GM13977 (cell line): ENCODE measurements at regions not wholly inside any gene's neighbourhood (a gene's known extent, or its start where the extent isn't known, plus 50 kb on each side); places are given as distances from the start of the nearest gene placed in this dataset.

ENCODE experiments used
- DNase-seq: peaks from one replicate; pipeline ENCODE4 v3.0.0; 2012; ENCODE audit warnings: low spot score
- in situ Hi-C: fragments of 300-500 bp; cut with MboI; formaldehyde crosslinking; loops from one replicate; pipeline ENCODE4 v1.12.0; 2022; ENCODE audit warnings: low sequenced_read_pairs, low pct_unique_long_range_greater_than_20kb, mixed read lengths, inconsistent platforms; ENCODE audit not compliant: unreplicated experiment
- TF ChIP-seq, protein P1 (sequence below): IDR thresholded peaks from 2 replicates; pipeline ENCODE4 v1.5.1; 2012; ENCODE audit warnings: mild to moderate bottlenecking, control low read depth; ENCODE audit not compliant: insufficient read depth; ENCODE audit errors: extremely low read depth, missing control alignments

DNA sequence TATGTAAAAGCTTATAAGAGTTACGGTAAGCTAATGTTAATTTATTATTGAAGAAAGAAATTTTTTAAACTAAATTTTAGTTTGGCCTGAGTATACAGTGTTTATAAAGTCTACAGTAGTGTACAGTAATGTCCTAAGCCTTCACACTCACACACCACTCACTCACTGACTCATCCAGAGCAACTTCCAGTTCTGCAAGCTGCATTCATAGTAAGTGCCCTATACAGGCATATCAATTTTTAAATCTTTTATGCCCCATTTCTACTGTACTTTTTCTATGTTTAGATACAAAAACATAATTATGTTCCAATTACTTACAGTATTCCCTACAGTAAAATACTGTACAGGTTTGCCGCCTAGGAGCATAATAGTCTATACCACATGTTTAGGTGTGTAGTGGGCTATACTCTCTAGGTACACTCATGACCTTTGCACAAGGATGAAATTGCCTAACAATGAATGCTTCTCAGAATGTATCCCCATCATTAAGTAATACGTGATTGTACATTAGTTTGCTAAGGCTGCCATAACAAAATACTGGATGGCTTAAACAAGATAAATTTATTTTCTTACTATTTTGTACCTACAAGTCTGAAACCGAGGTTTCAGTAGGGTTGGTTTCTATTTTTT, 333.8 kb upstream of the PCDH7 start:
- in situ Hi-C loops, result no loop called here
- TF ChIP-seq, protein P1, sequence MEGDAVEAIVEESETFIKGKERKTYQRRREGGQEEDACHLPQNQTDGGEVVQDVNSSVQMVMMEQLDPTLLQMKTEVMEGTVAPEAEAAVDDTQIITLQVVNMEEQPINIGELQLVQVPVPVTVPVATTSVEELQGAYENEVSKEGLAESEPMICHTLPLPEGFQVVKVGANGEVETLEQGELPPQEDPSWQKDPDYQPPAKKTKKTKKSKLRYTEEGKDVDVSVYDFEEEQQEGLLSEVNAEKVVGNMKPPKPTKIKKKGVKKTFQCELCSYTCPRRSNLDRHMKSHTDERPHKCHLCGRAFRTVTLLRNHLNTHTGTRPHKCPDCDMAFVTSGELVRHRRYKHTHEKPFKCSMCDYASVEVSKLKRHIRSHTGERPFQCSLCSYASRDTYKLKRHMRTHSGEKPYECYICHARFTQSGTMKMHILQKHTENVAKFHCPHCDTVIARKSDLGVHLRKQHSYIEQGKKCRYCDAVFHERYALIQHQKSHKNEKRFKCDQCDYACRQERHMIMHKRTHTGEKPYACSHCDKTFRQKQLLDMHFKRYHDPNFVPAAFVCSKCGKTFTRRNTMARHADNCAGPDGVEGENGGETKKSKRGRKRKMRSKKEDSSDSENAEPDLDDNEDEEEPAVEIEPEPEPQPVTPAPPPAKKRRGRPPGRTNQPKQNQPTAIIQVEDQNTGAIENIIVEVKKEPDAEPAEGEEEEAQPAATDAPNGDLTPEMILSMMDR, result no peak
- DNase-seq, result no peak

DNA sequence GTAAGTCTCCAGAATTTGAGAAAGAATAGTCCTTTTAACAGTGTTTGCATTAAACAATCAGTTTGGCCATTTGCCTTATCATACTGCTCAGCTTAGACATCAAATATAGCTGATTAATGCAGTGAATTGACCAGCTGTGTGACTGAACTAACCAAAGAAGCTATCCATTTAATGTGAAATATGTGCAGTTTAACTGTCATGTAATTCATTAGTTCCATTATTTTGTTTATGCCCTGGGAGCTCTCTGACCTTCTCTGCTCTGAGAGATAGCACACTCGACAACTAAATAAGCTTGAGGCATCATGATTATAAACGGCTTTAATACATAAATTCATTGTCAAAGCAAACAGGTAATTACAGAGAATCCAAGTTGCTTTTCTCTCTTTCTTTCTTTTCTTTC, 324.3 kb upstream of the PCDH7 start:
- in situ Hi-C loops, result no loop called here
- DNase-seq, result no peak
- TF ChIP-seq, protein P1, result no peak

DNA sequence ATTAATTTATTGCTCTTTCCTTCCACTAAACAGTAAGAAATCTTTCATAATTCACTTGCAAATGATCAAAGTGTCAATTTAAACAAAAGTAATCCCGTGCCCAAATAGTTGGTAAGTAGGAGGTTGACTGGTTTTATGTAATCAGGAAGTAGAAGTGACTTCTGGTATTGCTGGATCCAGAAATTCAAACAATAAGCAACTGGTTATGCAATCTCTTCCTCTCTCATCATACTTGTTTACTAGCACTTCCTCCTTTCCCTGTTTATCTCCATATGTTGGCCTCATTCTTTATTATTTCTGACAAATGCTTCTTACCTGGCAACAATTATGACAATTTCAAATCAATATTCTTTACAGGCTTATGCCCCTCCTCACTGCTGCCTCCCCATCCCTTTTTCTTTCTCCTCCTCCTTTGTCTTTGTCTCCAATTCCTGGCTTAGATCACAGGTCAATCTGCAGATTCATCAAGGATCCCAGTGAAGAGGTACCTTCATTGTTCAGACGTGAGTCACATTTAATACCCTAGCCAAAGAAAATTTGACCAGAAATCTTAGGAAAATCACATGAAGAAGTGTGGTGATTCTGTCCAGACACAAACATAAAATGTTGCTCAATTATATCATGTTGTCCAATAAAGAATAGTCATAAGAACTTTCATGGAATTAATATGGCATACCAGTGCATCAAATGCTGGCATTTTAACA, 323.2 kb upstream of the PCDH7 start:
- DNase-seq, result no peak
- TF ChIP-seq, protein P1, result no peak
- in situ Hi-C loops, result no loop called here

DNA sequence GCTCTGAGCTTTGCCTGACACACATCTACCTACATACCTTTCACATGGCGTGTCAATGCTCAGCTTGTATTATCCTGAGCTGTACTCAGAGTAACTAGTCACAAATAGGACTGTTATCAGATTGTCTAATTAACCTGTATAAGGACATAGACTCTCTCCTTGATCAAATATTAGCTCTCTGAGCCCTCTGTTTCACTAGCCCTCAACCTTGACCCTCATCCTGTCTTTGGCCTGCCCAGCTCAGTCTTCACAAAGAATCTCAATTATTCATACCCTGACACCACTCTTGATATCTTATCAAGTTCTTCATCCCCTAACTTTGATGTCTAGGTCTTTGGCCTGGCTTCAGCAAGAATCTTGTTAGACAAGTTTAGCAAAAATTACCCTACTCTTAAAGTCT, 320.7 kb upstream of the PCDH7 start:
- in situ Hi-C loops, result no loop called here
- no peak for DNase-seq
- TF ChIP-seq, protein P1, result no peak

DNA sequence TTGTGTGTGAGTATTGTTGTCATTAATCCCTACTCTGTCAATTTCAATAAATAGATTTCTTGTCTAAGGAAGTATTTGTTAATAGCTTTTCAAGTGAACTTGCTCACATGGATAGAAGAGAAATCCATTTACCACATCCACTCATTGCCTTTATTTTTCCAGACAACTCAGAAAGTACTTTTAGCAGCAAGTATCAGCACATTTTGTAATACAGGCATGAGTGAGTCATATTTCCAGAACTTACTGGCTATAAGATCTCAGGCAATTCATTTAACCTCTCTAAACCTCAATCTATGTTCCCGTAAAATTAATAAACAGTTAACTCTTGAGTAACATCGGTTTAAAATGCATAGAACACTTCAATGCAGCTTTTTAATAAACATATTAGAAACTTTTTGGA, 317.9 kb upstream of the PCDH7 start:
- no peak for DNase-seq
- in situ Hi-C loops, result no loop called here
- TF ChIP-seq, protein P1, result no peak

DNA sequence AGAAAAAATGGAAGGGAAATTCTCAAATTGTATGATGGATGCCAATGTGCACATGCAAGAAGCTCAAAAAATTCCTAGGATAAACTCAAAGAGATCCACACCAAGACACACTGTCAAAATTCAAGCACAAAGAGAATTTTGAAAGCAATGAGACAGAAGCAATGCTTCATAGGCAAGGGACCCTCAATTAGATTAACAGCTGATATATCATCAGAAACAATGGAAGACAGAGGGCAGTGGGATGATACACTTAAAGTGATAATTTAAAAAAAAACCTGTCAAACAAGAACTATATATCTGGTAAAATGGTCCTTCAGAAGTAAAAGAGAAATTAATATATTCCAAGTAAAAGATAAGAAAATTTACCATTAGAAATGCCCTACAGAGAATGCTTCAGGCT, 306.3 kb upstream of the PCDH7 start:
- TF ChIP-seq, protein P1, result no peak
- DNase-seq, result no peak
- in situ Hi-C loops, result no loop called here
